ENCODE measurements at regions not wholly inside any gene's neighbourhood (a gene's known extent, or its start where the extent isn't known, plus 50 kb on each side); places are given as distances from the start of the nearest gene placed in this dataset.

GRCh38 chr17:68662479-68662878, 61.3 kb upstream of the FAM20A start:
- H3K4me3 ChIP-seq (ENCODE audit: low read depth, low read length), result no peak overlapping the region
- DNase-seq (ENCODE audit: low read depth), result no peak
- TF ChIP-seq CTCF (IDR thresholded peaks at IDR 0.05; ENCODE audit: low read depth, low read length, missing control alignments), result no peak

- H3K4me3 ChIP-seq (ENCODE audit: low read depth, low read length), result no peak overlapping the region
- no peak for TF ChIP-seq CTCF (IDR thresholded peaks at IDR 0.05; ENCODE audit: low read depth, low read length, missing control alignments)
- DNase-seq (ENCODE audit: low read depth), result no peak
Measured at GRCh38 chr17:68662037-68662432, 60.9 kb upstream of the FAM20A start.

GRCh38 chr17:68661265-68662036, 60.3 kb upstream of the FAM20A start:
- TF ChIP-seq CTCF (IDR thresholded peaks at IDR 0.05; ENCODE audit: low read depth, low read length, missing control alignments), result no peak
- no peak for DNase-seq (ENCODE audit: low read depth)
- no peak overlapping the region for H3K4me3 ChIP-seq (ENCODE audit: low read depth, low read length)

- TF ChIP-seq CTCF (IDR thresholded peaks at IDR 0.05; ENCODE audit: low read depth, low read length, missing control alignments), result no peak
- no peak for DNase-seq (ENCODE audit: low read depth)
- no peak overlapping the region for H3K4me3 ChIP-seq (ENCODE audit: low read depth, low read length)
Measured at GRCh38 chr17:68660302-68660701, 59.1 kb upstream of the FAM20A start.

- H3K4me3 ChIP-seq (ENCODE audit: low read depth, low read length), result no peak overlapping the region
- DNase-seq (ENCODE audit: low read depth), result no peak
- TF ChIP-seq CTCF (IDR thresholded peaks at IDR 0.05; ENCODE audit: low read depth, low read length, missing control alignments), result no peak
Measured at GRCh38 chr17:68658999-68659780, 58.0 kb upstream of the FAM20A start.

- TF ChIP-seq CTCF (IDR thresholded peaks at IDR 0.05; ENCODE audit: low read depth, low read length, missing control alignments), result no peak
- DNase-seq (ENCODE audit: low read depth), result no peak
- H3K4me3 ChIP-seq (ENCODE audit: low read depth, low read length), result no peak overlapping the region
Measured at GRCh38 chr17:68657576-68657975, 56.4 kb upstream of the FAM20A start.

All from GM12864 (cell line).